Endodermal cell (in vitro differentiated cells): ENCODE measurements at regions not wholly inside any gene's neighbourhood (a gene's known extent, or its start where the extent isn't known, plus 50 kb on each side); places are given as distances from the start of the nearest gene placed in this dataset.

Source experiments
- DNase-seq: peaks from one replicate; pipeline ENCODE4 v3.0.0-alpha.2; 2017
- H3K27ac ChIP-seq: 2 replicates; pipeline ENCODE4 v1.5.1; 2013; ENCODE audit warnings: mild to moderate bottlenecking, low read depth, low read length, moderate library complexity
- H3K27me3 ChIP-seq: 2 replicates; pipeline ENCODE4 v1.6.1; 2013; ENCODE audit warnings: mild to moderate bottlenecking, low read length, moderate library complexity; ENCODE audit not compliant: insufficient read depth, control insufficient read depth, poor library complexity, severe bottlenecking
- H3K36me3 ChIP-seq: 2 replicates; pipeline ENCODE4 v1.7.0; 2013; ENCODE audit warnings: mild to moderate bottlenecking, low read length, moderate library complexity; ENCODE audit not compliant: control insufficient read depth, insufficient read depth
- H3K4me1 ChIP-seq: one replicate; pipeline ENCODE4 v1.7.0; 2013; ENCODE audit warnings: low read length; ENCODE audit not compliant: control insufficient read depth, insufficient read depth
- H3K4me3 ChIP-seq: 2 replicates; pipeline ENCODE4 v1.5.1; 2013; ENCODE audit warnings: mild to moderate bottlenecking, low read length, moderate library complexity
- H3K9ac ChIP-seq: 2 replicates; pipeline ENCODE4 v1.6.1; 2013; ENCODE audit warnings: mild to moderate bottlenecking, low read length, moderate library complexity; ENCODE audit not compliant: poor library complexity, severe bottlenecking; ENCODE audit errors: extremely low read depth
- H3K9me3 ChIP-seq: 2 replicates; pipeline ENCODE4 v1.6.1; 2013; ENCODE audit warnings: mild to moderate bottlenecking, low read length, moderate library complexity; ENCODE audit not compliant: control insufficient read depth
- H3K27ac Mint-ChIP-seq: 2 replicates; pipeline ENCODE4 v1.8.0; 2020; ENCODE audit warnings: mixed read lengths
- H3K27me3 Mint-ChIP-seq: 2 replicates; pipeline ENCODE4 v1.8.0; 2021; ENCODE audit warnings: mild to moderate bottlenecking, mixed read lengths; ENCODE audit not compliant: insufficient read depth
- H3K36me3 Mint-ChIP-seq: 2 replicates; pipeline ENCODE4 v1.8.0; 2020; ENCODE audit warnings: low read depth, mixed read lengths
- H3K4me1 Mint-ChIP-seq: 2 replicates; pipeline ENCODE4 v1.8.0; 2020; ENCODE audit warnings: mixed read lengths
- H3K4me3 Mint-ChIP-seq: 2 replicates; pipeline ENCODE4 v1.8.0; 2020; ENCODE audit warnings: mild to moderate bottlenecking, moderate library complexity, mixed read lengths
- H3K9me3 Mint-ChIP-seq: 2 replicates; pipeline ENCODE4 v1.8.0; 2020; ENCODE audit warnings: mild to moderate bottlenecking, mixed read lengths
- CTCF ChIP-seq: fragments of 200-600 bp; sonication (generic); conservative IDR thresholded peaks from 2 replicates; pipeline ENCODE4 v1.5.0; 2021; ENCODE audit warnings: antibody characterized with exemption, mild to moderate bottlenecking
- WGBS, 2 experiments: methylation state at CpG; one replicate each; pipeline versions ENCODE4 v1.1.5 to v1.1.7; 2013; ENCODE audit warnings: missing lambda C conversion rate in 2 of 2, mixed read lengths in 1 of 2; ENCODE audit not compliant: insufficient coverage in 1 of 2, insufficient read length in 1 of 2; 5-methylcytosine and 5-hydroxymethylcytosine counted together

GRCh38 chr3:154886437-154886836 is 193.7 kb upstream of the MME start:
- H3K27ac ChIP-seq = no peak overlapping the region
- 76 to 100% methylated on average over 1 to 3 of the region's 3 CpGs for WGBS, 2 experiments

GRCh38 chr3:154885418-154885817 is 194.7 kb upstream of the MME start:
- no peak overlapping the region for H3K27ac Mint-ChIP-seq
- Histone ChIP-seq H3K27ac (no peak overlapping the region), H3K9me3 (no peaks in the 10 kb centered on the region), H3K4me3 (no peak overlapping the region), H3K36me3 (no peaks in the 10 kb centered on the region), H3K27me3 (no peaks in the 10 kb centered on the region), H3K9ac (no peak overlapping the region), H3K4me1 (no peaks in the 10 kb centered on the region)
- TF ChIP-seq CTCF = no peak
- no peak for DNase-seq
- H3K4me3 Mint-ChIP-seq = no peak overlapping the region
- 95 to 100% methylated on average over 1 to 3 of the region's 3 CpGs for whole genome bisulfite sequencing, 2 experiments
- peaks cover 11% of the 10 kb centered on the region for H3K9me3 Mint-ChIP-seq
- peaks cover 3% of the 10 kb centered on the region for H3K4me1 Mint-ChIP-seq
- no peaks in the 10 kb centered on the region for H3K27me3 Mint-ChIP-seq
- peaks cover 3% of the 10 kb centered on the region for H3K36me3 Mint-ChIP-seq

More at GRCh38 chr3:154886437-154886836, 193.7 kb upstream of the MME start:
- Mint-ChIP-seq H3K4me1 (peaks cover 5% of the 10 kb centered on the region), H3K27ac (no peak overlapping the region), H3K36me3 (peaks cover 3% of the 10 kb centered on the region), H3K9me3 (peaks cover 11% of the 10 kb centered on the region), H3K4me3 (no peak overlapping the region), H3K27me3 (no peaks in the 10 kb centered on the region)
- TF ChIP-seq CTCF = no peak
- no peaks in the 10 kb centered on the region for H3K36me3 ChIP-seq
- H3K9ac ChIP-seq = no peak overlapping the region
- peaks cover 6% of the 10 kb centered on the region for H3K4me1 ChIP-seq
- H3K27me3 ChIP-seq = no peaks in the 10 kb centered on the region
- H3K4me3 ChIP-seq = no peak overlapping the region
- no peaks in the 10 kb centered on the region for H3K9me3 ChIP-seq
- DNase-seq = no peak

GRCh38 chr3:154884952-154885351 is 195.2 kb upstream of the MME start:
- H3K27ac ChIP-seq = no peak overlapping the region
- H3K27me3 ChIP-seq = no peaks in the 10 kb centered on the region
- no peak overlapping the region for H3K4me3 ChIP-seq
- H3K4me1 ChIP-seq = no peaks in the 10 kb centered on the region
- H3K9ac ChIP-seq = no peak overlapping the region
- Mint-ChIP-seq H3K36me3 (peaks cover 3% of the 10 kb centered on the region), H3K9me3 (peaks cover 13% of the 10 kb centered on the region), H3K4me1 (no peaks in the 10 kb centered on the region), H3K27ac (no peak overlapping the region), H3K4me3 (no peak overlapping the region), H3K27me3 (no peaks in the 10 kb centered on the region)
- H3K36me3 ChIP-seq = no peaks in the 10 kb centered on the region
- no peak for DNase-seq
- no peak for TF ChIP-seq CTCF
- no peaks in the 10 kb centered on the region for H3K9me3 ChIP-seq
